ENCODE measurements at regions not wholly inside any gene's neighbourhood (a gene's known extent, or its start where the extent isn't known, plus 50 kb on each side); places are given as distances from the start of the nearest gene placed in this dataset.
A peak's percentile ranks its signal among the peaks of the same experiment; 100 is the strongest.

GRCh38 chr12:127583041-127583440 is 683.9 kb upstream of the TMEM132C start:
- Mint-ChIP-seq H3K4me3 (no peak overlapping the region), H3K27me3 (ENCODE audit: insufficient read depth) (no peaks in the 10 kb centered on the region; the same call in 1 of the 2 replicates), H3K4me1 (ENCODE audit: low read depth) (peaks cover 34% of the 10 kb centered on the region), H3K27ac (no peak overlapping the region), H3K9me3 (peaks cover 5% of the 10 kb centered on the region; the same call in 1 of the 2 replicates), H3K36me3 (ENCODE audit: low read depth) (peaks cover 7% of the 10 kb centered on the region; the same call in 1 of the 2 replicates)
- no peak for DNase-seq
- TF ChIP-seq CTCF (IDR thresholded peaks at IDR 0.05) = no peak

- DNase-seq = peak; percentile 62
- Mint-ChIP-seq H3K27ac (peak overlapping the region; percentile 47), H3K4me3 (peak overlapping the region; percentile 30), H3K9me3 (peaks cover 5% of the 10 kb centered on the region; the same call in 1 of the 2 replicates), H3K36me3 (ENCODE audit: low read depth) (peaks cover 7% of the 10 kb centered on the region; the same call in 1 of the 2 replicates), H3K27me3 (ENCODE audit: insufficient read depth) (no peaks in the 10 kb centered on the region; the same call in 1 of the 2 replicates), H3K4me1 (ENCODE audit: low read depth) (peaks cover 42% of the 10 kb centered on the region)
- no peak for TF ChIP-seq CTCF (IDR thresholded peaks at IDR 0.05)
Observed at GRCh38 chr12:127588249-127588648, 678.7 kb upstream of the TMEM132C start.

- no peak for TF ChIP-seq CTCF (IDR thresholded peaks at IDR 0.05)
- H3K4me3 Mint-ChIP-seq = no peak overlapping the region
- peaks cover 7% of the 10 kb centered on the region; the same call in 1 of the 2 replicates for H3K36me3 Mint-ChIP-seq (ENCODE audit: low read depth)
- H3K27me3 Mint-ChIP-seq (ENCODE audit: insufficient read depth) = no peaks in the 10 kb centered on the region; the same call in 1 of the 2 replicates
- H3K27ac Mint-ChIP-seq = no peak overlapping the region
- peaks cover 5% of the 10 kb centered on the region; the same call in 1 of the 2 replicates for H3K9me3 Mint-ChIP-seq
- no peak for DNase-seq
- H3K4me1 Mint-ChIP-seq (ENCODE audit: low read depth) = peaks cover 33% of the 10 kb centered on the region
Observed at GRCh38 chr12:127589541-127589940, 677.4 kb upstream of the TMEM132C start.

GRCh38 chr12:127590868-127591267 is 676.1 kb upstream of the TMEM132C start:
- Mint-ChIP-seq H3K4me3 (no peak overlapping the region), H3K9me3 (peaks cover 5% of the 10 kb centered on the region; the same call in 1 of the 2 replicates), H3K27me3 (ENCODE audit: insufficient read depth) (no peaks in the 10 kb centered on the region), H3K4me1 (ENCODE audit: low read depth) (peaks cover 33% of the 10 kb centered on the region), H3K27ac (no peak overlapping the region), H3K36me3 (ENCODE audit: low read depth) (peaks cover 6% of the 10 kb centered on the region; the same call in 1 of the 2 replicates)
- TF ChIP-seq CTCF (IDR thresholded peaks at IDR 0.05) = no peak
- no peak for DNase-seq

GRCh38 chr12:127592245-127592644 is 674.7 kb upstream of the TMEM132C start:
- no peak for TF ChIP-seq CTCF (IDR thresholded peaks at IDR 0.05)
- Mint-ChIP-seq H3K4me3 (no peak overlapping the region), H3K9me3 (no peaks in the 10 kb centered on the region), H3K27ac (no peak overlapping the region), H3K27me3 (ENCODE audit: insufficient read depth) (no peaks in the 10 kb centered on the region), H3K4me1 (ENCODE audit: low read depth) (peaks cover 31% of the 10 kb centered on the region), H3K36me3 (ENCODE audit: low read depth) (no peaks in the 10 kb centered on the region)
- no peak for DNase-seq
